ENCODE measurements at regions not wholly inside any gene's neighbourhood (a gene's known extent, or its start where the extent isn't known, plus 50 kb on each side); places are given as distances from the start of the nearest gene placed in this dataset.
"Not testable (repeated sequence)": the region's sequence is repeated elsewhere in the genome, so short reads cannot be mapped to it uniquely, and the experiment has no call there.

- ATAC-seq (no peak), DNase-seq (no peak)
- Mint-ChIP-seq H3K36me3 (ENCODE audit: low read depth) (no peaks in the 10 kb centered on the region), H3K9me3 (peaks cover 4% of the 10 kb centered on the region), H3K27ac (no peak overlapping the region), H3K4me3 (no peak overlapping the region), H3K4me1 (ENCODE audit: low read depth) (no peaks in the 10 kb centered on the region), H3K27me3 (no peaks in the 10 kb centered on the region)
- POLR2A ChIA-PET, result no interaction called here
- intact Hi-C loops (cut with micrococcal nuclease), result no loop called here
- CTCF ChIA-PET, result interaction anchor here (1.2 kb wide), 1 partner anchor 20 kb away, joined by 3 read pairs; no protein-coding TSS in a partner anchor
- TF ChIP-seq, protein P1, sequence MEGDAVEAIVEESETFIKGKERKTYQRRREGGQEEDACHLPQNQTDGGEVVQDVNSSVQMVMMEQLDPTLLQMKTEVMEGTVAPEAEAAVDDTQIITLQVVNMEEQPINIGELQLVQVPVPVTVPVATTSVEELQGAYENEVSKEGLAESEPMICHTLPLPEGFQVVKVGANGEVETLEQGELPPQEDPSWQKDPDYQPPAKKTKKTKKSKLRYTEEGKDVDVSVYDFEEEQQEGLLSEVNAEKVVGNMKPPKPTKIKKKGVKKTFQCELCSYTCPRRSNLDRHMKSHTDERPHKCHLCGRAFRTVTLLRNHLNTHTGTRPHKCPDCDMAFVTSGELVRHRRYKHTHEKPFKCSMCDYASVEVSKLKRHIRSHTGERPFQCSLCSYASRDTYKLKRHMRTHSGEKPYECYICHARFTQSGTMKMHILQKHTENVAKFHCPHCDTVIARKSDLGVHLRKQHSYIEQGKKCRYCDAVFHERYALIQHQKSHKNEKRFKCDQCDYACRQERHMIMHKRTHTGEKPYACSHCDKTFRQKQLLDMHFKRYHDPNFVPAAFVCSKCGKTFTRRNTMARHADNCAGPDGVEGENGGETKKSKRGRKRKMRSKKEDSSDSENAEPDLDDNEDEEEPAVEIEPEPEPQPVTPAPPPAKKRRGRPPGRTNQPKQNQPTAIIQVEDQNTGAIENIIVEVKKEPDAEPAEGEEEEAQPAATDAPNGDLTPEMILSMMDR (IDR thresholded peaks at IDR 0.05), result no peak
Measured at GRCh38 chr11:106565326-106565725, 452.9 kb downstream of the GUCY1A2 start.

GRCh38 chr11:106568632-106569031, 449.6 kb downstream of the GUCY1A2 start:
- Mint-ChIP-seq H3K4me1 (ENCODE audit: low read depth) (no peaks in the 10 kb centered on the region), H3K27me3 (no peaks in the 10 kb centered on the region), H3K36me3 (ENCODE audit: low read depth) (no peaks in the 10 kb centered on the region), H3K27ac (no peak overlapping the region), H3K9me3 (no peaks in the 10 kb centered on the region), H3K4me3 (no peak overlapping the region)
- TF ChIP-seq, protein P1 (IDR thresholded peaks at IDR 0.05), result no peak
- DNase-seq (no peak), ATAC-seq (no peak)
- CTCF ChIA-PET, result no interaction called here
- POLR2A ChIA-PET, result no interaction called here
- intact Hi-C loops (cut with micrococcal nuclease), result no loop called here

DNA sequence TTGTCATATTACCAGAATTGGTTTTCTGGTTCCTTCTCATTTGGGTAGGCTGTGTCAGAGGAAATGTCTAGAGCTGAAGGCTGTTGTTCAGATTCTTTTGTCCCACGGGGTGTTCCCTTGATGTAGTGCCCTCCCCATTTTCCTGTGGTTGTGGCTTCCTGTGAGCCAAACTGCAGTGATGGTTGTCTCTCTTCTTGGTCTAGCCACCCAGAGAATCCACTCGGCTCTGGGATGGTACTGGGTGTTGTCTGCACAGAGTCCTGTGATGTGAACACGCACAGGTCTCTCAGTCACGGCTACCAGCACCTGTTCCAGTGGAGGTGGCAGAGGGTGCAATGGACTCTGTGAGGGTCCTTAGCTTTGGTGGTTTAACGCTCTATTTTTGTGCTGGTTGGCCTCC, 440.9 kb downstream of the GUCY1A2 start:
- CTCF ChIA-PET; intact Hi-C loops (cut with micrococcal nuclease); POLR2A ChIA-PET; H3K27me3 Mint-ChIP-seq; ATAC-seq; H3K36me3 Mint-ChIP-seq (ENCODE audit: low read depth); DNase-seq; H3K27ac Mint-ChIP-seq; H3K4me1 Mint-ChIP-seq (ENCODE audit: low read depth); H3K4me3 Mint-ChIP-seq: not testable (repeated sequence)
- H3K9me3 Mint-ChIP-seq, result peaks cover 19% of the 10 kb centered on the region

- H3K4me3 Mint-ChIP-seq, result no peak overlapping the region
- CTCF ChIA-PET, result no interaction called here
- H3K36me3 Mint-ChIP-seq (ENCODE audit: low read depth), result no peaks in the 10 kb centered on the region
- no peaks in the 10 kb centered on the region for H3K27me3 Mint-ChIP-seq
- H3K9me3 Mint-ChIP-seq, result peaks cover 18% of the 10 kb centered on the region
- TF ChIP-seq, protein P1 (IDR thresholded peaks at IDR 0.05), result no peak
- POLR2A ChIA-PET, result no interaction called here
- intact Hi-C loops (cut with micrococcal nuclease), result no loop called here
- ATAC-seq (no peak), DNase-seq (no peak)
- no peaks in the 10 kb centered on the region for H3K4me1 Mint-ChIP-seq (ENCODE audit: low read depth)
- no peak overlapping the region for H3K27ac Mint-ChIP-seq
Measured at GRCh38 chr11:106581399-106581798, 436.9 kb downstream of the GUCY1A2 start.

DNA sequence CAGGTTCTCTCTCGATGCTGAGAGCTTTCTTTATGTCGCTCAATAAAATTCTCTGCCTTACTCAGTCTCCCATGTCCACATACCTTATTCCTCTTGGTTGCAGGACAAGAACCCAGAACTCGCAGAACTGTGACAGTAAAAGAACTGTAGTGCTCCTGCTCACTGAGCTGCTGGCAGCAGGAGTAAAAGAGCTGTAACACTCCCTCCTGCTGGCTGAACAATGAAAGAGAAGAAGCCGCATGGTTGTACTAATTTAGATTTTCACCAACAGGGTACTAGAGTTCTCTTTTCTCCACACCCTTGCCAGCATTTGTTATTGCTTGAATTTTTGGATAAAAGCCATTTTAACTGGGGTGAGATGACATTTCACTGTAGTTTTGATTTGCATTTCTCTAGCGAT, 433.2 kb downstream of the GUCY1A2 start:
- ATAC-seq, result no peak
- peaks cover 9% of the 10 kb centered on the region for H3K9me3 Mint-ChIP-seq
- POLR2A ChIA-PET, result no interaction called here
- intact Hi-C loops (cut with micrococcal nuclease), result no loop called here
- no peaks in the 10 kb centered on the region for H3K27me3 Mint-ChIP-seq
- no peak overlapping the region for H3K4me3 Mint-ChIP-seq
- TF ChIP-seq, protein P1 (IDR thresholded peaks at IDR 0.05), result no peak
- H3K36me3 Mint-ChIP-seq (ENCODE audit: low read depth), result no peaks in the 10 kb centered on the region
- no peak overlapping the region for H3K27ac Mint-ChIP-seq
- no peak for DNase-seq
- CTCF ChIA-PET, result interaction anchor here (1.1 kb wide), 1 partner anchor 20 kb away, joined by 3 read pairs; no protein-coding TSS in a partner anchor
- no peaks in the 10 kb centered on the region for H3K4me1 Mint-ChIP-seq (ENCODE audit: low read depth)

Measured in activated CD8-positive, alpha-beta T cell treated with anti-CD3 and anti-CD28 coated beads for 36 hours (primary cell).